ENCODE measurements at regions not wholly inside any gene's neighbourhood (a gene's known extent, or its start where the extent isn't known, plus 50 kb on each side); places are given as distances from the start of the nearest gene placed in this dataset.

- Histone ChIP-seq H4K20me1 (ENCODE audit: insufficient read depth, low read length) (no peaks in the 10 kb centered on the region), H2BK20ac (ENCODE audit: low read depth, low read length) (no peak overlapping the region), H3K56ac (ENCODE audit: extremely low read depth, insufficient read depth, low read length) (no peak overlapping the region), H3K4me3 (ENCODE audit: insufficient read depth, low read depth, low read length) (no peak overlapping the region), H3K4ac (ENCODE audit: low read depth, low read length) (no peak overlapping the region), H3K27ac (ENCODE audit: insufficient read depth, low read length) (no peak overlapping the region), H2AK9ac (replicated peaks; ENCODE audit: low read depth, low read length, poor library complexity) (no peak overlapping the region), H3K14ac (replicated peaks; ENCODE audit: low read depth, low read length) (no peak overlapping the region), H3K27me3 (ENCODE audit: control insufficient read depth, insufficient read depth, low read length) (no peaks in the 10 kb centered on the region), H2AK5ac (ENCODE audit: low read depth, low read length) (no peak overlapping the region), H3K9ac (ENCODE audit: low read depth, low read length) (no peak overlapping the region), H3K9me3 (ENCODE audit: control insufficient read depth, insufficient read depth, low read length) (peaks cover 58% of the 10 kb centered on the region), H3K18ac (ENCODE audit: low read depth, low read length) (no peak overlapping the region), H2AFZ (replicated peaks; ENCODE audit: low read length, poor library complexity) (no peak overlapping the region), H3K9me1 (ENCODE audit: insufficient read depth, low read length) (no peaks in the 10 kb centered on the region), H4K91ac (ENCODE audit: insufficient read depth, low read depth, low read length) (no peak overlapping the region), H3K36me3 (ENCODE audit: control insufficient read depth, insufficient read depth, low read length) (no peaks in the 10 kb centered on the region), H2BK15ac (ENCODE audit: low read depth, low read length) (no peak overlapping the region), H3K4me2 (ENCODE audit: low read depth, low read length) (no peak overlapping the region), H3K23ac (ENCODE audit: low read depth, low read length) (no peak overlapping the region), H2BK120ac (ENCODE audit: low read depth, low read length) (no peak overlapping the region), H4K5ac (ENCODE audit: low read depth, low read length) (no peak overlapping the region), H3K4me1 (ENCODE audit: control insufficient read depth, insufficient read depth, low read length) (no peaks in the 10 kb centered on the region), H4K8ac (ENCODE audit: low read depth in 2 of 2, low read length in 2 of 2) (no peak overlapping the region), H2BK5ac (ENCODE audit: low read depth, low read length, poor library complexity, severe bottlenecking) (no peak overlapping the region), H3K79me1 (ENCODE audit: low read depth in 1 of 2, low read length in 2 of 2) (no peaks in the 10 kb centered on the region)
- DNase-seq (no peak), ATAC-seq (ENCODE audit: low read depth) (no peak)
- intact Hi-C loops (cut with micrococcal nuclease): no loop called here
- TF ChIP-seq CTCF (conservative IDR thresholded peaks at IDR 0.05; ENCODE audit: low read depth, low read length): no peak
- TF ChIP-seq ELK1 (IDR thresholded peaks at IDR 0.05; ENCODE audit: borderline replicate concordance, low read depth, low read length): no peak
- no peak for TF ChIP-seq RCOR1 (IDR thresholded peaks at IDR 0.05; ENCODE audit: insufficient replicate concordance, low read length)
- TF ChIP-seq POLR2A (IDR thresholded peaks at IDR 0.05; ENCODE audit: low read depth, low read length): no peak
- TF ChIP-seq MAZ (IDR thresholded peaks at IDR 0.05; ENCODE audit: borderline replicate concordance, low read depth, low read length): no peak
- no peak for TF ChIP-seq NFE2L2 (IDR thresholded peaks at IDR 0.05; ENCODE audit: low read depth, low read length)
- TF ChIP-seq CEBPB (IDR thresholded peaks at IDR 0.05; ENCODE audit: low read depth, low read length): no peak
- no peak for TF ChIP-seq MAFK (IDR thresholded peaks at IDR 0.05; ENCODE audit: low read depth, low read length)
- no peak for TF ChIP-seq RFX5 (IDR thresholded peaks at IDR 0.05; ENCODE audit: low read depth, low read length)
- no peak for TF ChIP-seq SMC3 (IDR thresholded peaks at IDR 0.05; ENCODE audit: low read depth, low read length)
- TF ChIP-seq BHLHE40 (IDR thresholded peaks at IDR 0.05; ENCODE audit: low read depth, low read length): no peak
- no peak for TF ChIP-seq FOS (IDR thresholded peaks at IDR 0.05; ENCODE audit: low read depth, low read length)
- no peak for TF ChIP-seq RAD21 (IDR thresholded peaks at IDR 0.05; ENCODE audit: low read length)
- TF ChIP-seq CHD1 (IDR thresholded peaks at IDR 0.05; ENCODE audit: low read depth, low read length): no peak
- TF ChIP-seq MXI1 (IDR thresholded peaks at IDR 0.05; ENCODE audit: borderline replicate concordance, low read depth, low read length): no peak
- TF ChIP-seq USF2 (IDR thresholded peaks at IDR 0.05; ENCODE audit: low read depth, low read length): no peak
- 57% methylated on average over 6 of the region's 9 CpGs; no CpG with 5 or more reads in 1 of the 2 experiments for WGBS, 2 experiments (ENCODE audit: extremely low coverage in 2 of 2, insufficient read length in 1 of 2)
- dilution Hi-C loops (cut with HindIII; ENCODE audit: low sequenced_read_pairs, unreplicated experiment): no loop called here
- ChIA-PET CTCF (no interaction called here), POLR2A (ENCODE audit: unreplicated experiment) (no interaction called here)
- in situ Hi-C loops (cut with MboI; ENCODE audit: low sequenced_read_pairs): no loop called here
- no TSS peak for BruUV-seq (replicated peaks)
These were observed 1337.2 kb downstream of the TBC1D22A start for GRCh38 chr22:48099671-48100070.

Measured in IMR-90 (cell line).